ENCODE measurements at regions not wholly inside any gene's neighbourhood (a gene's known extent, or its start where the extent isn't known, plus 50 kb on each side); places are given as distances from the start of the nearest gene placed in this dataset.

- no peak for DNase-seq
Observed at GRCh38 chr2:204278454-204278853, 266.8 kb upstream of the PARD3B start.

DNA sequence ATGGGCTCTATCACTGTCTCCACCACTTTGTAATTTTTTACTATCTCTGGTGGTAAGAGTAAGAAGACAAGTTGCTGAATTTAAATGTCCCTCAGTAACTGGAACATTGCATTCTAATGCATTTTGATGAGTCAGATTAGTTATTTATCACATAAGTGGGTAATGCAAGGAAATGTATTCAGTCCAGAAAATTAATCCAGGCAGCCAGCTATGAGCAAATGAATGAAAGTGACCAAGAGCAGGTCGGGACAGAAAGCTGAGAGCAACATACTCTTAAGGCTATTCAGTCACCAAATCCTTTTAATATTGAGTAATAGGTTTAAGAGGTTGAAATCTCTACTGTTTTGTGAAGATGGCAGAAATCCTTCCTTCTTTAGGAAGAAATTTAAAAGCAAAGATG lies 265.5 kb upstream of the PARD3B start:
- no peak for DNase-seq

- DNase-seq = no peak
Observed at GRCh38 chr2:204280262-204280668, 265.0 kb upstream of the PARD3B start.

DNA sequence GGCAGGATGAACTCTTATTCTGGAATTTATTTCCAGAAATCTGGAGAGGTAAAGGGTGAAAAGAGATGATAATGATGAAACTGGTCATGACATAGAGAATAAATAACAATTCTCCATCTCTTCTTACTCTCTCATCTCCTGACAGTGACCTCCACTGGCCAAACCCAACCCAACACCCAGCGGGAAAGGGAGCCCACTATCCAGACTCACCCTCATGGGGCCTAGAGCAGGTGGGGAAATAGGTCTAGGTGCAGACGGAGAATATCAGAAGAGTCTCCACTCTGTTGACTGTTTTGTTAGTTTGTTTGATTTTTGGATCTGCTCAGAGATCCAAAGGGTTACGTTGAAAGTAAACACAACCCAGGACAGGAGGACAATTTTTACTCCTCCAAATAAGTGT lies 263.2 kb upstream of the PARD3B start:
- DNase-seq = no peak

- no peak for DNase-seq
Observed at GRCh38 chr2:204282525-204282924, 262.8 kb upstream of the PARD3B start.

DNA sequence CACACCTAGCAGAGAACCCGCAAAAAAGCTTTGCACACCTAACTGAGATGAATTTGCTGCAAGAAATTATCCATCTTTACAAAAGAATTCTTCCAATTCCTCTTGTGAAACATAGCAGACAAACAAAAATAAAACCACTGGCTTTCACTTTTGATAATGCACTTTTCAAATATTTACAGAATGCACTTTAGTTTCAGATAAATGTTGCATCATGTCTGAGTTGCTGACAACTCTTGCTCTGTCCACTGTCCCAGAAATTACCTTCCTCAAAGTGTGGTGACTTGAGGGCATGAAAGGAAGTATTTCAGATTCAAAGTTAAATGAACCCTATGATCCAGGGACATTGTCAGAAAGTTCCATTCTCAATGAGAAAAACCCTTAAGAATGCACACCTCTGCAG lies 256.2 kb upstream of the PARD3B start:
- DNase-seq = no peak

DNA sequence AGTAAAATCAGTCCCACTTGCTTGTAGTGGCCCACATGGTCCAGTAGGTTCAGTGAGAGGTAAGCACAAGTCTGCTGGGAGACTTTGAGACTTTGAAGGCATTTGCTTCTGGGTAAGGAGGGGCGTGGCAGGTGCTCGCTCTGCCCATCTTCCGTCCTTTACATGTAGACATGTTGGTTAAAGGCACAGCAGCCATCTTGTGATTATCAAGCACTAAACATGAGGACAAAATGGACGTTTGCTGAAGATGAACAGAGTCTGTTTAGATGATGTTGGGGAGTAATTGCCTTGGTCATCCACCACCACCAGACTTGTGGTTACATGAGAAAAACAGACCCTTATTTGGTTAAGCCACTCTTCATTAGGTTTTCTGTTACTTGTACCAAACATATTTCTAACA lies 252.8 kb upstream of the PARD3B start:
- DNase-seq = no peak

DNA sequence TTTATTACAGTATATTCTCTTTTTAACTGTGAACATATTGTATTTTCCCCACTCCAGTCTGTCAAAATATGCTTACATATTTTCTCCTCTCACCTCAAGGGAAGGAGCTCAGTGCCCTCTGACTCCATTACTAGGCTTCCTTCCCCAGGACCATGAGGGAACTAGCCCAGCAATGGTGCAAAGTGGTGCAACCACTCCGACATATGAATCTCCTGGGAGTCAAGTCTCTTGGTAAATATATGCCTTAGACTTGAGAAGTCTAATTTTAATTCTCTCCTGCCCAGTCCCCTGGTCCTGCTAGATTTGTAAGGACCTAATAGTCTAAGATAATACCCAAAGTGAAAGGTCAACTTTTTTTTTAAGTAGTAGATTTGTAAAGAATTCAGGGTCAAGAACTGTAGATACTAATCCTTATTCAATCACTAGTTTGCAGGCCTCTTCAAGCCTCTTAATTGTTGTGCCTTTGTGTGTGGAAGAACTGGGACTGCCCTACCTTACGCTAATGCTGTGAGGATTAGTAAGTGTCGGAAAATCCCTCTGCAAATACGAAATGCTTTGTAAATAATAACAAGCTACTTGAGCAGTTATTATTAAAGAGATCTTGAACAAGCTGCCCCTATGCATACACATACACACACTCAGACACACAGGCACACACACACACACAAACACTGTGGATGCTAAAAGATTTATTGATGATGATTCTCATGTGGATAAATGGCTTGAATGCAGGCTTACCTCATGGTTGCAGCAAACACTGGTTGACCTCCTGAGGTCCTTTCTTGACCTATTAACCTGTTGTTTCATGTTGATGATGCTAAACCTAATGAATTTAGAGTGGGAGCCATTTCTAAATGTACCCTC lies 251.2 kb upstream of the PARD3B start:
- DNase-seq = no peak

DNA sequence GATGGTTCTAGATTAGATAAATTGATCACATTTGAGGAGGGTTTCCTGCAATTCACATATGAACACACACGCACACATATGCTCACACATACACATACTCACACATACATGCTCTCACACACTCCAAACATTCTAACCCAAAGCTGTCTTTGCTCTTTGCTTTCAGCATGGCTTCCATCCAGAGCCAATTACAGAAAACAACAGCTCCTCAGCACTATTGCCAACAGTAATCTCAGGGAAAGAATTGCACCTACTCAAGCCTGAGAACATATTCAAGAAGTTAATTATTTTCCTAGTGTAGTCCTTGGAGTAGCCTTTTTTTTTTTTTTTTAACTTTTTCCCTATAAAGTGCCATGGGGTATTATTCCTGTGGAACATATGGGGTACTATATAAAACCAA lies 246.9 kb upstream of the PARD3B start:
- no peak for DNase-seq

DNA sequence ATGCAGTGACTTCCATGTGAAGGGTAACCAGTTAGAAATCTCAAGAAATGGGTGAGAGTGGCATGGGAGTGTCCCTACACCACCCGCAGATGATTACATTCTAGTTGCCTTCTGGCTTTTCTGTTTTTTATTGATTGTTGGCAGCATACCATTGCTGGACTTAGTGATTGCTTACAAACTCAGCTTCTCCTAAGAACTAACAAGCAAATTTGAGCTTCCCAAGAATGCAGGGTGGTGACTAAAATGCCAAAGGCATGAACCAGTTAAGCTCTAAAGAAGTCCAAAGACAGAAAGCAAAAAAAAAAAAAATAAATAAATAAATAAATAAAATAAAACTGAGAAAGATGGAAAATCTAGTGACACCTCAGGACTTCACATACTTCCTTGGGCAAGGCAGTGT lies 245.5 kb upstream of the PARD3B start:
- DNase-seq = no peak

DNA sequence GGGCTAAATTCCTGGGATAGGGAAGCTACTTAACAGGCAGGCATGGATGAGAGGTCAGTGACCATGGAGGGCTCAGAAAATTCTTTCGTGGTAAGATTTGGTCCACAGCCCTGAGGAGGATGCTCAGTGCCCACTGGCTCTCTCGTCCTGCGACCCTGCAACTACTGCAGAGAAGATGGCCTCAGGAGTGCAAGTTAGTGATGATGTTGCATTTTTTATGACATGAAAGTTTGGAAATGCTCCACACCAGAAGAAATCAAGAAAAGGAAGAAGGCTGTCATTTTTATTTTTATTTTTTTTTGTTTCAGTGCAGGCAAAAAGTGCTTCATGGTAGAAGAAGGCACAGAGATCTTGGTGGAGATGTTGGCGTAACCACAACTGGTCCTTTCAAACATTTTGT lies 238.6 kb upstream of the PARD3B start:
- DNase-seq = no peak

DNA sequence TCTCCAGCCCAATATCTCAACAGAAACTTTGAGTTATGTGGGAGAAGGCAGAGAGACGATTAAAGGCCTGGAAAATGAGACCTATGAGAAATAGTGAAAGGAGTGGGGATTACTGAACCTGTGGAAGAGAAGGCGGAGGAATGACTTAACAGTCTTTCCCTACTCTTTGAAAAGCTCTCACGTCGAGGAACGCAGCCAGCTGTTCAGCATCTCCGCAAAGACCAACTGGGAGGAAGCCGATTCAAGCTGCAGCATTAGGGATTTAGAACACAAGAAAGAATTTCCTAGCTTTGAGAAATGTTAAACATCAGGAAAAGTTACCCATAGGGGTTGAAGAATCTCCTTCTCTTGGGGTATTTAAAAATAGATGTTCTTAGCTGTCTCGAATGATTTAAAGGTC lies 233.2 kb upstream of the PARD3B start:
- no peak for DNase-seq

DNA sequence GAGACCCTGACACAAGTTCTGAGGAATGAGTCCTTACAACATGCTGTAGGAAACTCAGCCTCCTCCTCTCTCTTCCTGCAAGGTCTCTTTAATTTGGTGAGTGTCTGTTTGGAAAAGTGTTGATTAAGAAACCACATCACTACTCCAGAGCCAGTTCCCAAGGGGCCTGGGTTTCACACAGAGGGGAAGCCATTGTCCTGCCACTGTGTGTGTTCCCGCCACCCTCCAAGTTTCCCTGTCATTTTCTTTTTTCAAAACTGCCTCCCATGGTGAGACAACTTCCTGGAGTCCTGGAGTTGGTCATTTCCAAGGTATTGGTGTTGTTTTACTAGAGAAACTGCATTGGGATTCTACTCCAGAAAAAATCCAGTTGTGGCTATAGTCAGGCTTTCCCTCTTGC lies 232.0 kb upstream of the PARD3B start:
- DNase-seq = no peak

- no peak for DNase-seq
Observed at GRCh38 chr2:204315236-204315662, 230.0 kb upstream of the PARD3B start.

DNA sequence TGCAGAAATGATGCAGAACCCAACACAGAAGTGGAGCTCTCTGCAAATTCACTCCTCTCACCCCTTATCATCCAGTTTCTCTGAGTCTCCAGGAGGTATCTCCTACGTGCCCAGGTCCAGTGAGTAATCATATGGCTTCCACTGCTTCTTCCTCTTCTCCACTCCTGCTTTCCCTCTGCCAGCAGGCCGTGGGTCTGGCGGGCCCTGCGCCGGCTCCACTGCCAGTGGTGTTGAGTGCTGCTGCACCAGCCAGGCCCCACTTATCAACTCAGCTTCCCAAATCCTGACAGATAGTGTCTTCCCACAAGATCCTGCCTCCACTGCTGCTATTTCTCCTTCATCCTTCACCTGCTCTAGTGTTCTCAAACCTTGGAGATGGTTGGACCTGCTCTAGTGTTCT lies 227.6 kb upstream of the PARD3B start:
- no peak for DNase-seq

DNA sequence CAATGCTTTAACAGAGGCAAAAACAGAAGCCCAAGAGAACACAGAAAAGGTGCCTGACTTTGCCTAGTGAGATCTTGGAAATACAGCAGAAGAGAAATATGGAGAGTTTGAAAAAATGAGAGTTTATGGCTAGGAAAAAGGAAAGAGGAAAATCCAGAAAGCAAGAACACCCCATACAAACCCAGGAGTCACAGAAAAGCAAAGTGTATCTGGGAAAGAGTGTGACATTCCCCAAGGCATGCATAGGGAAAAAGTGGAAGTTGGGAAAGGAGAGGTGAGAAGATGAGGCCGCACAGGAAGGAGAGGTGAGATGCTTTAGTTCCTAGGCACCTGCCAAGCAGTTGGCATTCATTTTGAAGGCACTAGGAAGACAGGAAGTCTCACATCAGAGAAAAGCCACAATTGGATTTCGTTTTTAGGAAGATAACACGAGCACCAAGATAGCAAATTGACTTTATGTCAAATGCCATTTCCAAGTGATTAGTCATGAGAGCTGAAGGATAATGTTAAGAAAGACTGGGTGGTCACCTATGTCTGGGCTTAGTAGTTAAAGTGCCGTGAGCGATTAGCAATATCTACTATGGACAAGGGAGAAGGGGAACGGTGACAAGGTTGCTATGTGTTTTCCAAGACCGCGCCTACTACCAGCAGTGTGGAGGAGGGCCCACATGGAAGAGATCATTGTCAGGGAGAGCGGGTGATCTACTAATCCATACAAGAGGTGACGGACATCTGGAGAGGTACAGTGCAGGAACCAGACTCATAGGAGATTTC lies 224.1 kb upstream of the PARD3B start:
- DNase-seq = no peak

DNA sequence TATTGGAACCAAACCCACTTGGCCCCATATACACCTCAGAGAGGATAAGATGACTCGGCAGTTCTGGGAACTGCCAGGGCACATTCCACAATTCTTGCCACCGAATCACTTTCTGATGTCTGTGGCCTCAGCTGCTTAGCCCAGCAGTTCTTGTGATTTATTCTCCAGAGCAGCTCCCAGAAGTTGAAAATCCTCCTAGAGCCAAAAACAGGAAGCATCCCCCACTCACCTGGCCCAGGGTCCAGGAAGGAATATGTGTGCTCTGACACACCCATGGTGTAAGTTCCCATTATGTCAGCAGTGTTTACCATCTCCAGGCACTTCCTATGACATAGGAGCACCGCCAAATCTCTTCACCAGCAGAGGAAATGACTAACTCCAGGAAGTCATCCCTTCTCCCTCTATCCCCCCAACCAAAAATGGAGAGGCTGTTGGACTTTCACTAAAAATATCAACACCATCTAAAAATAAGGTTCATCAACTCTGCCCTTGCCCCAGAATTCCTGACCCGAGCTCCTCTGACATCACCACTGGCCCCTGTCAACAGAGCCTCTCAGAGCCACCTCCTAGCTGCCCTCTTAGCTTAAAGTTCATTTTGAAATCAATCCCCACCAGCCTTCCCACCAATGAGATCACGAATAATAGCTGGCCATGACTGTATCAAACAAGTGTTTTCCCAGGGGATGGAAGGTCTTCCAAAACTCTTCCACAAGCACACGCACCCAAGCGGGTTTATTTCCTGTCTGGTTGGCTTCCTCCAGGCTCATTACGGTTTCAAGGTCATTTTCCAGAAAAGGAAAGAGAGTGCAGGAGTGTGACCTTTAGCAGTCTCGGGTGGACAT lies 223.1 kb upstream of the PARD3B start:
- no peak for DNase-seq

DNA sequence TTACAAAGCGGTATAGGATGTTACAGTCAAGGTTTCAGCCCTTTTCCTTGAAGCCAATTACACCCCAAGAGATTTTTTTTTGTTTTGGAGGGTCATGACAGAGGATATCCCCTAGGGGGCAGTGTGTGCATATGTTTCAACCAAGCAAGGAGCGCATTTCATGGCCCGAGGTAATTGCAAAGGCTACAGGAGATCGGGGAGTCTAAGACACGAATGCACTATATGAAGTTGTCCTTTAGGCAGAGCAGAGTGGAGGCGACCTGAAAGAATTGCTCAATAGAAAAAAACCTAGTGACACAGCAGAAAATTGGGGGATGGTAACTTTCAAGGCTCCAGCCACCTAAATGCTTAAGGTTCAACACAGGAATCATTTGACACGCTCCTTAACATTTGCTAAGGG lies 219.8 kb upstream of the PARD3B start:
- DNase-seq = peak; percentile 39 to 54

GRCh38 chr2:204328373-204328772 lies 216.9 kb upstream of the PARD3B start:
- no peak for DNase-seq

DNA sequence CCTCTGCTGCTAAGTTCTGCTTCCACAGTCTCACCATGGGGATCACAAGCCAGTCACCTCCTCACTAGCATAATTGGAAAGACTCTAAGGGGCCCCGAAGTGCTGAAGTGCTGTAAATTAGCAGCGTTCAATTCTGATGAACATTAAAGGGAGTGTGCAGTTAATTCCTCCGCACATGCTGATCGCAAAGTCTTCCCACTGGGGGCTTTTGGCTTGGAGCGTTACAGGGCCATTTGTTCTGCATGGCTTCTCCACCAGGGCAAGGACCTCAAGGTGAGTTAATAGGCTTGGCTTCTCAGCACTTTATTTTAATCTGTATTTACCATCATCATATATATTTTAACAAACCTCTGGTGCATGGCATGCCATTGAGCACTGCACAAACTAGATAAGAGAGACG lies 216.3 kb upstream of the PARD3B start:
- DNase-seq = no peak

DNA sequence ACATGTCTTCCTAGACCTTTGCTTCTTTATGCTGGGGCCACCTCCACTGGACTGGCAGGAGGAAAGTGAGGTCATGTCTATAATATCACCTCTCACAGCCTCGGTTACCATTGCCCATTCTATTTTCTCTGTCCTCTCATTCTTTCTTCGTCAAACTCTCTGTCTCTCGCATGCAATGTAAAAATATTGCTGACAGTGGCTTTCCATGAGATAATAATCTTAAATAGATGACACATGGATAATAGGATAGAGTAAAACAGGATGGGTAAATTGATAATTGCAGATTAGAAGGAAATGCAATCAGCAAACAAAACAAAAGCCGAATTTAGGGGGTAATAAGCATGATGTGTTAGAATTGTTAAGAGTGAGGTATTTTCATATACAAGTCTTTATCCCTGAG lies 215.7 kb upstream of the PARD3B start:
- DNase-seq = no peak

DNA sequence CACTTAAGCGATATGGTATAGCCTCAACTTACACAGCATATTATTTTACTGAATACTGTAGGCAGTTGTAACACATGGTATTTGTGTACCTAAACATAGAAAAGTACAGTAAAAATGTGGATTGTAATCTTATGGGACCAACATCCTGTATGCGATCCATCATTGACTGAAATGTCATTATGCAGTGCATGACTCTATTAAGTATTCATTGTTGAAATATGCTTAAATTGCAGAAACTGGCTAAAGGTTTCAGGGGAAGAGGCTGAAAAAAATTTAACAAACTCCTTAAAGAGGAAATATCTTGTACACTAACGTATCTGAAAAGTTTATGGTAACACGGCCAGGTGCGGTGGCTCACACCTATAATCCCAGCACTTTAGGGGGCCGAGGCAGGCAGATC lies 214.1 kb upstream of the PARD3B start:
- no peak for DNase-seq

- DNase-seq = no peak
Observed at GRCh38 chr2:204331988-204332387, 213.3 kb upstream of the PARD3B start.

All from Kasumi-1 (cell line).